ENCODE measurements at regions not wholly inside any gene's neighbourhood (a gene's known extent, or its start where the extent isn't known, plus 50 kb on each side); places are given as distances from the start of the nearest gene placed in this dataset.

- ATAC-seq, result peak; percentile 87
- Histone ChIP-seq H3K79me2 (replicated peaks; ENCODE audit: insufficient read depth) (no peaks in the 10 kb centered on the region), H3K27ac (ENCODE audit: low read depth) (peak overlapping the region; percentile 2; the same call in 1 of the 2 replicates), H3K4me1 (ENCODE audit: insufficient read depth) (peaks cover 32% of the 10 kb centered on the region), H2AFZ (no peak overlapping the region), H3K4me3 (peak overlapping the region; percentile 15; the same call in 1 of the 2 replicates), H3K27me3 (ENCODE audit: insufficient read depth) (peaks cover 55% of the 10 kb centered on the region), H3K36me3 (ENCODE audit: insufficient read depth) (no peaks in the 10 kb centered on the region; the same call in 1 of the 2 replicates), H3F3A (replicated peaks; ENCODE audit: low read depth) (peaks cover 12% of the 10 kb centered on the region; the same call in 1 of the 2 replicates), H3K9me2 (ENCODE audit: insufficient read depth) (no peaks in the 10 kb centered on the region), H4K20me1 (replicated peaks; ENCODE audit: insufficient read depth) (no peaks in the 10 kb centered on the region), H3K4me2 (peak overlapping the region; percentile 20)
- Mint-ChIP-seq H3K4me3 (peak overlapping the region; percentile 53), H3K27me3 (ENCODE audit: insufficient read depth, low read depth, poor library complexity) (peaks cover 11% of the 10 kb centered on the region), H3K27ac (peak overlapping the region; percentile 71), H3K9me3 (peaks cover 11% of the 10 kb centered on the region; the same call in 2 of the 3 replicates), H3K36me3 (ENCODE audit: low read depth) (peaks cover 8% of the 10 kb centered on the region; the same call in 1 of the 3 replicates), H3K4me1 (peaks cover 58% of the 10 kb centered on the region)
- DNase-seq (ENCODE audit: low spot score), result peak; percentile 71
- TF ChIP-seq ZNF331 (CRISPR knock-in tag; IDR thresholded peaks at IDR 0.05; ENCODE audit: low read depth), result no peak
- peak; percentile 44; the same call in 1 of the 2 replicates for TF ChIP-seq NANOG (IDR thresholded peaks at IDR 0.05; ENCODE audit: borderline replicate concordance)
- no peak for TF ChIP-seq STAT1 (IDR thresholded peaks at IDR 0.05; ENCODE audit: unreplicated experiment)
- peak; percentile 26 for TF ChIP-seq REST (IDR thresholded peaks at IDR 0.05; ENCODE audit: unreplicated experiment)
- peak; percentile 63; the same call in 1 of the 2 replicates for TF ChIP-seq POLR2AphosphoS5 (IDR thresholded peaks at IDR 0.05; ENCODE audit: low read depth)
- no peak for TF ChIP-seq ZNF462 (CRISPR knock-in tag; IDR thresholded peaks at IDR 0.05)
- TF ChIP-seq ZNF114 (CRISPR knock-in tag; IDR thresholded peaks at IDR 0.05), result no peak
- TF ChIP-seq EZH2phosphoT487 (IDR thresholded peaks at IDR 0.05; ENCODE audit: unreplicated experiment), result no peak
Measured at GRCh38 chr3:193775421-193776077, 182.5 kb downstream of the OPA1 start.
